ENCODE measurements at regions not wholly inside any gene's neighbourhood (a gene's known extent, or its start where the extent isn't known, plus 50 kb on each side); places are given as distances from the start of the nearest gene placed in this dataset.

- H3K4me3 ChIP-seq (ENCODE audit: control extremely low read depth in 1 of 5, extremely low read depth in 1 of 5, insufficient read depth in 1 of 5, low read depth in 2 of 5, low read length in 4 of 5), result no peak overlapping the region
- H3K36me3 ChIP-seq (replicated peaks in 1 of 2; ENCODE audit: control extremely low read depth in 1 of 2, control insufficient read depth in 1 of 2, extremely low read depth in 1 of 2, insufficient read depth in 2 of 2, low read length in 1 of 2), result no peaks in the 10 kb centered on the region
- no peak overlapping the region for H3K4me2 ChIP-seq (replicated peaks; ENCODE audit: low read depth, low read length, poor library complexity, severe bottlenecking)
- H3K27me3 ChIP-seq (replicated peaks in 1 of 4; ENCODE audit: control extremely low read depth in 1 of 4, control insufficient read depth in 3 of 4, insufficient read depth in 4 of 4, low read length in 3 of 4), result no peaks in the 10 kb centered on the region
- Mint-ChIP-seq H3K27ac (no peak overlapping the region), H3K4me3 (no peak overlapping the region), H3K27me3 (no peaks in the 10 kb centered on the region), H3K9me3 (ENCODE audit: insufficient read depth) (no peaks in the 10 kb centered on the region), H3K4me1 (no peaks in the 10 kb centered on the region)
- no peaks in the 10 kb centered on the region for H3K79me2 ChIP-seq (ENCODE audit: control insufficient read depth, insufficient read depth, low read length)
- ChIA-PET POLR2A (no interaction called here), CTCF (no interaction called here)
- ATAC-seq (ENCODE audit: low read depth) (no peak), DNase-seq (no peak)
- no peaks in the 10 kb centered on the region for H3K4me1 ChIP-seq (ENCODE audit: control insufficient read depth in 2 of 2, insufficient read depth in 2 of 2, low read length in 2 of 2)
- WGBS (ENCODE audit: insufficient coverage), result 100% methylated on average over 1 of the region's 1 CpG
- intact Hi-C loops (cut with micrococcal nuclease), result no loop called here
- H3K27ac ChIP-seq (ENCODE audit: low read length in 2 of 2), result no peak overlapping the region
- peaks cover 0 to 1% (median 0%) of the 10 kb centered on the region in 3 donors for H3K9me3 ChIP-seq (ENCODE audit: control extremely low read depth in 1 of 3, control insufficient read depth in 2 of 3, insufficient read depth in 1 of 3, low read length in 2 of 3)
- TF ChIP-seq EZH2 (IDR thresholded peaks at IDR 0.05; ENCODE audit: borderline replicate concordance, insufficient read depth, low read depth, low read length, poor library complexity, severe bottlenecking) (no peak), CTCF (IDR thresholded peaks at IDR 0.05) (no peak)
- H4K20me1 ChIP-seq (ENCODE audit: control insufficient read depth, insufficient read depth, low read length, poor library complexity, severe bottlenecking), result no peaks in the 10 kb centered on the region
- no peak overlapping the region for H3K9ac ChIP-seq (ENCODE audit: low read length)
- no peak overlapping the region for H2AFZ ChIP-seq (ENCODE audit: insufficient read depth, low read depth, low read length, poor library complexity, severe bottlenecking)
Measured at GRCh38 chr4:126215759-126216158, 901.0 kb downstream of the FAT4 start.

GRCh38 chr4:126216611-126217010 is 901.9 kb downstream of the FAT4 start:
- Histone ChIP-seq H2AFZ (ENCODE audit: insufficient read depth, low read depth, low read length, poor library complexity, severe bottlenecking) (no peak overlapping the region), H3K4me1 (ENCODE audit: control insufficient read depth in 2 of 2, insufficient read depth in 2 of 2, low read length in 2 of 2) (no peaks in the 10 kb centered on the region), H3K9me3 (ENCODE audit: control extremely low read depth in 1 of 3, control insufficient read depth in 2 of 3, insufficient read depth in 1 of 3, low read length in 2 of 3) (peaks cover 0 to 1% (median 0%) of the 10 kb centered on the region in 3 donors), H3K9ac (ENCODE audit: low read length) (no peak overlapping the region), H3K36me3 (replicated peaks in 1 of 2; ENCODE audit: control extremely low read depth in 1 of 2, control insufficient read depth in 1 of 2, extremely low read depth in 1 of 2, insufficient read depth in 2 of 2, low read length in 1 of 2) (no peaks in the 10 kb centered on the region), H3K4me2 (replicated peaks; ENCODE audit: low read depth, low read length, poor library complexity, severe bottlenecking) (no peak overlapping the region), H3K27ac (ENCODE audit: low read length in 2 of 2) (no peak overlapping the region), H3K27me3 (replicated peaks in 1 of 4; ENCODE audit: control extremely low read depth in 1 of 4, control insufficient read depth in 3 of 4, insufficient read depth in 4 of 4, low read length in 3 of 4) (no peaks in the 10 kb centered on the region), H4K20me1 (ENCODE audit: control insufficient read depth, insufficient read depth, low read length, poor library complexity, severe bottlenecking) (no peaks in the 10 kb centered on the region), H3K79me2 (ENCODE audit: control insufficient read depth, insufficient read depth, low read length) (no peaks in the 10 kb centered on the region), H3K4me3 (ENCODE audit: control extremely low read depth in 1 of 5, extremely low read depth in 1 of 5, insufficient read depth in 1 of 5, low read depth in 2 of 5, low read length in 4 of 5) (no peak overlapping the region)
- POLR2A ChIA-PET, result no interaction called here
- Mint-ChIP-seq H3K4me3 (no peak overlapping the region), H3K27ac (no peak overlapping the region), H3K27me3 (no peaks in the 10 kb centered on the region), H3K4me1 (no peaks in the 10 kb centered on the region), H3K9me3 (ENCODE audit: insufficient read depth) (no peaks in the 10 kb centered on the region)
- intact Hi-C loops (cut with micrococcal nuclease), result no loop called here
- CTCF ChIA-PET, result no interaction called here
- TF ChIP-seq CTCF (IDR thresholded peaks at IDR 0.05) (no peak), EZH2 (IDR thresholded peaks at IDR 0.05; ENCODE audit: borderline replicate concordance, insufficient read depth, low read depth, low read length, poor library complexity, severe bottlenecking) (no peak)
- no peak for DNase-seq
- ATAC-seq (ENCODE audit: low read depth), result no peak

Measured in B cell (primary cell).